CD4-positive, alpha-beta T cell treated with Interleukin-6 at 100 ng/mL for 8 hours (primary cell): ENCODE measurements at regions not wholly inside any gene's neighbourhood (a gene's known extent, or its start where the extent isn't known, plus 50 kb on each side); places are given as distances from the start of the nearest gene placed in this dataset.

Experiments used
- DNase-seq: peaks from one replicate; pipeline ENCODE4 v3.0.0-alpha.2; 2020; ENCODE audit warnings: mixed read lengths, low spot score

DNA sequence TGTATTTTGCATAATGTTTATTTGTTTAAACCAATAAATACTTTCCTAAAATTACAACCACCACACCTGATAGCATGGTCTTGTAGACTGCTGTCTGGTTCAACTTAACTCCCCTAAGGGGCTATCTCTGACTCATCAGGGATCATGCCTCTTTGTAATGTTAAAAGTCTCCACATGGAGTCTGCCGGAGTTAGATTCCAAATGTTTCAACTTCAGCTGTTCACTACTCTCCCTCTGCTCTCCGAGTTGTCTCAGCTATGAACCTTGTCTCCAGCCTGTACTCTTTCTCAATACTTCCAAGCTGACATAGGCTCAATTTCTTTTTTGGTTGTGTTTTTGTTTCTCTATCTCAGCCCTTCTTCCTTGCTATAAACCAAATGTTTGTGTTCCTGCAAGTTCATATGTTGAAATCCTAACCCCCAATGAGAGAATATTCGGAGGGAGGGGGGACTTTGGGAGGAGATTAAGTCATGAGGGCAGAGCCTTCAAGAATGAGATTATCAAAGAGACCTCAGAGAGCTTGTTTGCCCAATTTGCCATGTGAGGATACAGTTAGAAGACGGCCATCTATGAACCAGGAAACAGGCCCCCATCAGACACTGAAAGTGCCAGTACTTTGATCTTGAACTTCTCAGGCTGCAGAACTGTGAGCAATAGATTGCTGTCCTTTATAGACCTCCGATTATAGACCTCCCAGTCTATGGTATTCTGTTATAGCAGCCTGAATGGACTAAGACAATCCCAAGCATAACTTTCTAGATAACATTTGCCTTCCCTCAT is 858.2 kb downstream of the VRK1 start:
- DNase-seq = no peak

DNA sequence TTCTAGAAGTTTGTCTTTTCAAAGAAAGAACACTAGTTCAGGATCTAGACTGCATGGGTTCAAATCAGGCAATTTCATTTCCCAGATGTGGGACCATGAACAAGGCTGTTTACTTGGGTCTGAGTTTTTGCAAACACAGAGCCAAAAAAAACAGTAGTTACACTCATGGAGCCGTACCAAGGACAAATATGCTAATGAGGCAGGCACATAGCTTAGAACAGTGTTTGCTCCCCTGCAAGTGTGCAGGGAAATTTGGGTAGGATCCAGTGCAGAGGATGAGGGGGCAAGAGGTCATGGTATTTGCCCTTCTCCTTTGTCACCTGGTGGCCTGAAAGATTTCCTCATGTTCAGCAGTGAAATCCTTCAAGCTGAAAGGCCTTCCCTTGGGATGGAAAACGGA is 860.4 kb downstream of the VRK1 start:
- no peak for DNase-seq

DNA sequence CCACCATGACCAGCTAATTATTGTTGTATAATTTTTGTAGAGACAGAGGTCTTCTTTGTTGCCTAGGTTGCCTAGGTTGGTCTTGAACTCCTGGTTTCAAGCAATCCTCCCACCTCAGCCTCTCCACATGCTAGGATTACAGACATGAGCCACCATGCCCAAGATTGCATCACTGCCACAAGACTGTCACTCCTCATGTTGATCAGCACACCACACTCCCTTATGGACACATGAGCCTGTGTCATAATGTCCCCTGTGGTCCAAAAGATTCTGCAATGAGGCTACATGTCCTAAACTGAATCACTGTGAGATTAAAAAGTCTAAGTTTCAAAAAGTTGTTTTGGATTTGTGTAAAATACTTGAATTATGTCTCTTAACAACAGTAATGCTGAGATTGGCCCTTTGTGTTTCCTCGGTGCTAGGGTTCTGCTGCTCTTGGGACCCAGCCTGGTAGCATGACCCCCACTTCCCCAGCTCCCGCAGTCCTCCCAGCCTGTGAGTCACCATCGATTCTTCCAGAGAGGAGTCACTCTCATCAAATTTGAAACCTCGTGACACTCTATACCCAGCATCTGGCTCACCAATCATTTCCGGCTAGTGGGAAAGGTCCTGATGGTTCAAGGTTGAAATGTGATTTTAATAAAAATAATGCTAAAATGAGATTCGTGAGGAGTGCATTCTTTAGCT is 890.9 kb downstream of the VRK1 start:
- DNase-seq = no peak

DNA sequence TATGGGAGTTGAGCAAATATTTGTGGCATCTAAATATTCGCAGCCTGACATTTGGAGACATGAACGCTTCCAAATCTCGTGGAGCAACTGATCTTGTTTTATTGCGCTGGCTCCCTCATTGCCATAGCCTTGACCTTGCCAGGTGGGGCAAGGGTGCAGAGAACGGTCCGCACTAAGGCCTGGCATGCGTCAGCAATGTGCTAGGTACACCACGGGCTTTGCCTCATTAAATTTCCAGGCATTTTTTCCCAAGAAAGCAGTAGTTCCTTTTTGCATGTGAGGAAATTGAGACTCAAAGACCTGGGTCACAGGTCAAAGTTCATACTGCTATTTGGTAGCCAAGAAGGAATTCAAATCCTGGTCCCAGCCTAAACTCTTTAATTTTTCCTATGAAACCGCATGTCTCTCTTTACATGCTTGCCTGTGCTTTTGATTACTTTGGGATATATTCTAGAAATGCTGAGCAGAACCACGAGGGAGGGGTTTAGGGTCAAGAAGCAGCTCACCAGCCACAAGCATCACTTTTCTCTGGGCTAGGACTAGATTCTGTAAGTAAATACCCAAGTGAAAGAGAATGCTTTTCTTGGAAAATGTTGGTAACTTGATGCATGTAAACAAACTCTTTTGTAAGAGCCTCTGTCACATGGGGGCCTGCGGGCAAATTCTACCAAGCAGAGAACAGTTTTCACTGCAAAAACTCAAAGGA is 891.6 kb downstream of the VRK1 start:
- DNase-seq = no peak

DNA sequence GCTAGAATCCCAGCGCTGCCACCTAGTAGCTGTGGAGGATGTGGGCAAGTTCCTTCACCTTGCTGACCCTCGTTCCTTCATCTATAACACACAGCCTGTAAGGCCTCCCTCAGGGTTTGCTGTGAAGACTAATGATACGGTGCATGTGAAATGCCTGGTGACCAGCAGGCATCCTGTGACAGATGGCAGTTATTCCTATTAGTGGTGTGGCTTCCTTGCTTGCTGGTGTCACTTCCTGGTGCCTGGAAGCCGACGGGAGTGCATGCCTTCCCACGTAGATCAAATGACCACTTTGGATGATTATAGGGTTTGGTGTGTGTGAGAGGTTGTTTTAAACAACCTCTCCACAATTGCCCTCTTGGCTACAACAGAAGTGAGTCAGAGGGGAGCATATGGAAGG is 894.9 kb downstream of the VRK1 start:
- DNase-seq = no peak

DNA sequence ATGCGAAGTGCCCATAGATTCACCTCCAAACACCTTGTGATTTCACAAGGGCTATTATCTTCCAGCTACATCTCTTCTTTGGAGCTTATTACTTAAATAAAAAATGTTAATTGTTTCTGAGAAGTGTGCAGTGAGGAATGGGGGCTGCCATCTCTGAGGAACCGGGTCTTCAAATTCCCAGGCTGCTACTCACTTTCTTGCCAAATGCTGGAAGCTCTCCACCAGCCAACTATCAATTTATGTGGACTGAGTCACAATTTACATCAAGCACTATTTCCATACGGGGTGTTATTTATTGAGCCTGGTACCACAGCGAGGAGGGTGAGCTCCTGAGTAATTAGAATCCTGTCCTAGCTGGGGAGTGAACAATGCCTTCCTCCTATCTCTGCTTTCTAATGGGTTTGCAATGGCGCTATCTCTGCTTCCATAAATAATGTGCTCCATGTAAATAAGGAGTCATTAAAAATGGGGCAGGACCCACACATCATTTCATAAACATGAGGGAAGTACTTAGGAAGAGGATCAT is 898.3 kb downstream of the VRK1 start:
- no peak for DNase-seq

DNA sequence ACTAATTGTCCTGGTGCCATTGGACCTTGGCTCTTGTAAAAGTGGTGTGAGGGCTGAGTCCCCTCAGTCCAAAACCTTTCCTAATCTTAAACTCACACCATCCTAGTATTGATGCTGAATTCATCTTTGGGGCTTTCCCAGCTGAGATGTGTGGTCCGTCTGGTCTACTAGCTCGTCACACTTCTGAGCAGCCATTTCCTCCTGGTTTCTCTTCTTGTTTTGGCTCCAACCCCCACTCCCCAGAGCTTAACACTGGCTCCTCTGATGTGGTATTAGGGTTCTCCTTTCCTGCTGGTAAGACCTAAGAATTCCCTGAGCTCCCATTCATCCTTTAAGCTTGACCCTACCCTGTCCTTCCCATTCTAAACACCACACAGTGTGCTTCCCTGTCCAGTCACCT is 900.6 kb downstream of the VRK1 start:
- peak; percentile 34 for DNase-seq

DNA sequence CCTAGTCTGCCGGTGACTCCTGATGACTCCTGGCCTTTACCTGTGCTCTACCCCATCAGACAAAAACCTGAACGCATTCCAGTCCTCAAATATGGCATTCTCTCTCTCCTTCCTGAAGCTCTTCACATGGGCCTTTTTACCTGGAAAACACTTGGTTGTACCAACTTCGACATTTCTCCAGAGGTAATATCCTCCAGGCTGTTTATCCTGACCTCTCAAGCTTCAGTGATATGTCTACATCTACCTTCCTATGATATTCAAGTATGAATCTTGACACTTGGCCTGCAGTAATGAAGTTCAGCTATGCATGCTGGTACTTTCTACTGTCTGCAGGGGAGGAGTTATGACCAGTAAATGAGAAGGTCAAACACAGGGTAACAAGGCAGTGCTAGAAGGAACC is 901.8 kb downstream of the VRK1 start:
- DNase-seq = no peak

DNA sequence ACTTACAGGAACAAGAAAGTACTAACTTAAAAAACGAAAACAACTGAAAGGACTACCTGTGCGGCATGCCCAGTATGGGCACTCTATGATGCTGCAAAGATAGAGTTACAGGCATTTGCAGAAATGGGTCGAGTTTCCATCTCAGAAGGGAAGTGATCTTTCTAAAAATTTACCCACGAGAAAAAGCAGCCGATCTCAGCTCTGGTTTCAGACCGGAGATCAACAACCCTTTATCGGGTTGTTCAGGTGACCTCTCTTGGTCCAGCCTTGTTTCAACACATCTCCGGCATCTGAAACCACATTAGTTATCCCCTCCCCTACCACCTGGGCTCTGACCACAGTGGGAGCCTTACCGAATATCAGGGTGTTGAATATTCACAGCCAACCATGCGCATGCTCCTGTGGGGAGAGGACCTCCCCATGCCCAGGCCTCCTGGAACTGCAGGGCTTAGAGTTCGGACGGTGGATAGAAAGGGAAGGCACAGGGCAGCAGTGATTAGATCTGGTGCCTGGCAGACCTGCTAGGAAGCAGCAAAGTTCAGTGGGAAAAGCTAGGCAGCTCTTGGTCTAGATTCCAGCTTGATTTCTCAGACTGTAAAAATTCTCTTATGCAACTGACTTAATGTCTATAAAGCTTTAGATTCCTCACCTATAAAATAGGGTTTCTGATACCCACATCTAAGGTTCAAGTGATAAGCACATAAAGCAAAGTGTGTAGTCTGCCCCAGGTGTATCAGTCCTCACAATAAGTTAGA is 906.0 kb downstream of the VRK1 start:
- DNase-seq = peak; percentile 66

DNA sequence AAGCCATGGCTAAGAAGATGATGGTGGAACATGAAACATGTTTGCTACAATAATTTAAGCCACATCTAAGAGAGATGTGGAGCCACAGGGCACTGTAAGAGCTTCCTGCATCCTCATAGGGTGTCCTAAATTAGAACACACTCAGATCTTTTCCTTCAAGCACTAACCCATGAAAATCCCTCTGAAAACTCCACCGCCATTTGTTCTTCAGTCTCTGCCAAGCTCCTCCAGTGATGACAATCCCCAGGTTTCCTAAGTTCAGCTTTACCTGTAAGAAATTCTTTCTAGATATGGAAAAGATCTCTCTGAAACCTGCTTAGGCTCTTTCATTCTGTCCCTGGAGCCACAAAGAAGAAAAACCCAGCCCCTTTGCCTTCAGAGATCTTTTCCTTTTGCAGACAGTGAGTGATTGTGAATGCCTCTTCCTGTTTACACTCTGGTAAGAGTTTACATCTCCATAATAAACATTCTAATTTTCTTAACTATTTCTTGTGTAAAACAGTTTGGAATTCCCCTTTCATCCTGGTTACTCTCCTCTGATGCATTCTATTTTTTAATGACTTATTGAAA is 907.2 kb downstream of the VRK1 start:
- DNase-seq = no peak

DNA sequence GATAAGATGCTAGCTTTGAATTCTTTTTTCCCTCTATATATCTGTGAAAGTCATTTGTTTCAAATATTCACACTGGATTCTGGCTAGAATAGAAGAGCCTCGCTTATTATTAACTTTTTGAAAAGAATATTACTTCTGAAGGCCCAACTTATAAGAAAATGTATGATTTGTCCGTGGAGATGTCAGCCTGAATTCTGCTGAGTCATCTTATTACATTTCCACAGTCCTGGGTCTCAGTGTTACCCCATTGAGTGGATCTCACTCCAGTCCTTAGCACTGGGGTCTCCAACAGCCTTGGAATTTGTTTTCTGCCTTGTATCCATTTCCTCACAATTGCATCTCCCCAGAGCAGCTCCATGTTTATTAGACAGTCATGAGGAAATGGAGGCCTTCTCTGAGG is 907.9 kb downstream of the VRK1 start:
- no peak for DNase-seq

DNA sequence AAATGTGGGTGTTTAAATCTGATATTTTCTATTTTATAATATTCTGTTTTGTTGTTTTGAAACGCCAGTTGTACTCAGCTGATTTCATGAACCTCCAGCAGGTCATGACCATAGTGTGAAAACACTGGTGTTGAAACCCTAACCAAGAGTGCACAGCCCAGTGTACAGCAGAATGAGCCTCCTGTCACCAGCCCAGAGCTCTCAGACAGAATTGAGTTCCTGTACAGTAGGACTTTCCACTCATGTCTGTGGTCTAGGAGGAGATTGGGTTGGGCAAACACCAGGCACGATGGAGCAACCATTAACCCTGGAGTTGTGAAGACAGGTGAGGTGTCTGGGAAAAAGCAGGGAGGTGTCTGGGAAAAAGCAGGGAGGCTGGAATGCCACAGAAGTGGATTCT is 908.8 kb downstream of the VRK1 start:
- DNase-seq = peak; percentile 14

DNA sequence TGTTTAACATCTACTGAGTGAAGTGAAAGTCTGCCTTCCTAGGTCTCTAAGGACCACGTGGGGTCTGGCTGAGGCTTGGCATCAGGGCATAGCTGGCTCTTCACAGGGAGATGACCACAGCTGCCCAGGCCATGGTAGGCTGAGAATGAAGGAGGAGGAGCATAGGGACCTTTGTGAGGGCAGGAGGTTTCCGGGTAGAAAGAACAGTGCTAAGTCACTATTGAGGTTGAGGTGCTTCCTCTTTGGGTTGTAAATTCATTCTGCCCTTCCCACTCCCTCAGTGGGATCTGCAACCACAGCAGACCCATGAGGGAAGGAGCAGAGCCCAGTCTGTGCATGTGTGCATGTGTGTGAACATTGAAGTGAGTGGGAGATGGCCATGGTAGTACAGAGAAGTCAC is 909.6 kb downstream of the VRK1 start:
- DNase-seq = peak; percentile 23

DNA sequence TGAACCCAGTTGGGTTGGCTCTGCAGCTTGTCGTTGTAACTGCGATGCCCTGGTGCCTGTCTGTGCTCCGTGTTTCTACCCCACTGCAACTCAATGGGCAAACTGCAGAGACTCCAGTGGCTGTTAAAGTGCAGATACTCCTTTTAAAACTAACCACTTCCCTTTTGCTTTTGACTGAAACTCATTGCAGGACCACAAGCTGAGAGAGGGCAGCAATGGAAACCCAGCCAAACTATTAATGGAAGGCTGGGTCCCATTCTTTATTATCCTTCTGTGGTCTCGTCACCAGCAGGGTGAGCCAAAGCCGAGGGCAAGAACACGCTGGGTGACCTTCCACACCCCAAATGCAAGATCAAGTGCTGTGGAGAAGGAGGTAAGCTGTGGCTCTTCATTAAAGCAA is 910.4 kb downstream of the VRK1 start:
- DNase-seq = peak; percentile 44

DNA sequence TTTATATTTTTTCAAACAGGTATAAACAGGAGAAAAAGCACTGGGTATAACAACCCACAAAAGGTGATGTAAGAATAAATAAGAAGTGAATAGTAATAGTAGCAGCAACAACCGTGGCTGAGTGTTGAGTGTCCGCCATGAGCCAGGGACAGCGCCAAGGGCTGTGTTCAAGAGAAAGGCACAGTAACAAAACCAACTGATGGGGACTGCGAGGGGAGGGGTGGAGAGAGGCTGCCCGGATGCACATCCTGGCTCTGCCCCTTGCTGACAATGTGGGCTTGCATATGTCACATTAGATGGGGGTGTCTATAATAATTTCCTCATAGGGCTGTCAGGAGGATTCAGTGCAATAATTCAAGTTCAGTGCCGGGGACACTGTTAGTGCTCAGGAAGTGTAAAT is 912.4 kb downstream of the VRK1 start:
- DNase-seq = peak; percentile 67

DNA sequence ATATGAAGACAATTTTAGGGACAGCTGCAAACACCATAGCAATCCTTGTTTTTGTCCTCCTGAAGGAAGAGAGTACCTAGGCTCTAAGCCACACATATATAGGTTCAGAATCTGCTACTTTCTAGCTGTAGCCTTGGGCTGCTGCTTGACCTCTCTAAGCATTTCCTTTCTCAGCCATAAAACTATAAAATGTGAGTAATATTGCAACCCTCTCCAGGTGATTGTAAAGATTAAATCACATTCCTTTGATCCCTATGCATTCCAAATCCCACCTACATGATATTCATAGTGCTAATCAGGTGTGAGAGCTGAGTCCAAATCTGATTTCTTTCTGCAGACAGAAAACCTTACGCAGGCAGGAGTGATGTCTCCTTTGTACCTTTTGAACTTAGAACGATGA is 913.5 kb downstream of the VRK1 start:
- no peak for DNase-seq

DNA sequence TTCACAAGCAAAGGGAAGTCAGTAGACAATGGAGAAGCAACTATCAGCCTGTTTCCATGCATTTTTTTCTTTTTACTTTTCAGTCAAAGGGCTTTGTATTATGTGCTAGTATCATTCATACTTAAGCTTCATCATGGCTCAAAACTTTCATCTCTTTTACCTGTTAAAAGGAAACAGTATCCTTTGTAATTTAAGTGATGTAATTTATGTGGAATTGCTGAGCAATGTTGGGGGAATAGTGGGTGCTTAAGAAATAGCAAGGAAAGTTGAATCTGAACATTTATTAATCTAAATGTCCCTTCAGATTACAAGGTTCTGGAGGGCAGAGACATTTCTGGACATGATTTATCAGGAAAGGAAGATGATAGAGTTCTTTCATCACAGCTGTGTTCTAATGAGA is 915.3 kb downstream of the VRK1 start:
- no peak for DNase-seq

DNA sequence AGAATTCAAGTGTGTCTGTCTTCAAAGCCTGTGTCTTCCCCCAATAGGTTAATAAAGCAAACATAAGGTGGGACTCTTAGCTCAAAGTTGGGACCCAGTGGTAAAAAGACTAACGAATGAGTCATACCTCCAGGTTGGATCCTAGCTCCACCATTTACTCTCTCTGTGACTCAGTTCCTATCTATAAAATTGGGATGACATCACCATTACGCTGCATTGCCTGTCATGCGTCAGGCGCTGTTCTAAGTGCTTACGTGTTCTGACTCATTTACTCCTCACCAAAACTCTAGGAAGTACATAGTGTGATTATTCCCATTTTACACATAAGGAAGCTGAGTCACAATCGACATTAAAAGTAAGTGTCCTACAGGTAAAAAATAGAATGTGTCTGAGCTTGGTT is 915.8 kb downstream of the VRK1 start:
- no peak for DNase-seq

DNA sequence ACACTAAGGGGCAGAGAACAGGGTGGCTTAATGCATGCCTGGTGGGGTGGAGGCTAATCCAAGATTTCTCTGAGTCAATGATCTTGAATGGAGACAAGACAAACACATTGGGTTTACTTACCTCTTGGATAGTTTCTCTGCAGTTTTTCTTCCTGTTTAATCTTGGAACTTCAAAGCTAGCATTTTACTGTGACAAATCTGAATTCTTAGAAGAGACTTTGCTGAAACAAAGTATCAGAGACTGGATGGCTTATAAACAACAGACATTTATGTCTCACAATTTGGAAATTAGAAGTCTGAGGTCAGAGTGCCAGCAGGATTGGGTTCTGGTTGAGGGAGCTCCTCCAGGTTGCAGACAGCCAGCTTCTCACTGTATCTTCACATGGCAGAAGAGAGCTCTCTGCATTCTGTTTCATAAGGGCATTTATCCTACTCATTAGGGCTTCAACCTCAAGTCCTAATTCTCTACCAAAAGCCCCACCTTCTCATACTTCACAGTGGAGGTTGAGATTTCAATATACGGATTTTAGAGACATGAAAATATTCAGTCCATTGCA is 921.8 kb downstream of the VRK1 start:
- no peak for DNase-seq

DNA sequence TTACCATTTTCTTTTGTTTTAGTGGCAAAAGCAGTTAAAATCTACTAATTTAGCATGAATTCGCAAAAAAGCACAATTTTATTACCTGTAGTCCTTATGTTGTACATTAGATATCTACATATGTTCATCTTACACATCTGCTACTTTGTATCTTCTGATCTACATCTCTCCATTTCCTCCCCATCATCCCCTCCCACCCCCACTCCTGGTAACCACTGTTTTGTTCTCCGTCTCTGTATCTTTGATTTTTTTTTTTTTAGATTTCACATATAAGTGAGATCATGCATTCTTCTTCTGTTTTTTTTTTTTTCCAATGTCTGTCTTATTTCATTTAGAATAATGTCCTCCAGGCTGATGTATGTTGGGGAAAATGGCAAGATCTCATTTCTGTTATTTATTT is 922.7 kb downstream of the VRK1 start:
- peak; percentile 77 for DNase-seq

DNA sequence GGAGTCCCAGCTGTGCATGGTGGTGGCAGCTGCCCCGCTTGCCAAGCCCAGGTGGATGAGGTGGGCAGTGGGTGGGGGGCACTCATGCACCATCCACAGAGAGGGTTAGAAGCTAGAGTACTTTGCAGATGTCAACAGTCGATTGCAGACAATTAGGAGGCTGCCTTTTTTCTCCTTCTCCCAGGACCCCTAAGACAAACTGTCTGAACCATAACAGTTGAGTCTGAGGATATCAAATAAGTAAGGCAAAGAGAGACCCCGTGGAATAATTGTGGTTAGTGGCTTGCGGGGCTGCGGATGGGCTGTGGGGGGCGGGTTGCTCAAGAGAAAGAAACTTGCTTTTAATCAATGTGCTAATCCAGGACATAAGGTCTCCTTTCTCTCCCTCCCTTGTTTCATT is 926.2 kb downstream of the VRK1 start:
- DNase-seq = no peak

DNA sequence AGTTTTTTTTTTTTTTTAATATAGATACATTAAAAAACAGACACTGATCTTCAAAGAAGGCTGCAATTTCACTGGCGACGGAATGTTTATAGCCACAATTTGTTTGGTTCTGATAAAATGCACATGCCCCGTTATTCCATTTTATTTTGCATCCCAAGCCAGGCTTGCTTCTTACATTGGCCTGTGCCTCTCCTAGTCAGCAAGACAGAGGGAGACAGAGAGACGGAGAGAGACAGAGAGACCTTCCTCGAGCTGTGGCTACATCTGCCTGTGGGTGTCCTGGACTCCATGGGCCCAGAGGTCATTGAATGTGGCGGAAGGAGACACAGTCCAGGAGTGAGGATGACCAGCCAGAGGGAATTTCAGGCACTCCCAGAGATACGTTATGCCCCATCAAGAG is 926.6 kb downstream of the VRK1 start:
- no peak for DNase-seq
